Suprapubic skin (tissue), 4 donors: ENCODE measurements at regions not wholly inside any gene's neighbourhood (a gene's known extent, or its start where the extent isn't known, plus 50 kb on each side); places are given as distances from the start of the nearest gene placed in this dataset.

Source experiments
- DNase-seq, 2 donors: peaks; one replicate each; pipeline ENCODE4 v3.0.0-alpha.2; 2019; ENCODE audit warnings: low spot score in 2 of 2
- H3K27ac ChIP-seq: fragments of 200-600 bp; sonication (generic); one replicate; pipeline ENCODE4 v1.5.1; 2019
- H3K27me3 ChIP-seq: fragments of 200-600 bp; sonication (generic); one replicate; pipeline ENCODE4 v1.5.1; 2019
- H3K36me3 ChIP-seq: fragments of 200-600 bp; sonication (generic); one replicate; pipeline ENCODE4 v1.5.1; 2019
- H3K4me1 ChIP-seq: fragments of 200-600 bp; sonication (generic); one replicate; pipeline ENCODE4 v1.5.1; 2019
- H3K4me3 ChIP-seq: fragments of 200-600 bp; sonication (generic); one replicate; pipeline ENCODE4 v1.5.1; 2019; ENCODE audit warnings: mild to moderate bottlenecking
- H3K9me3 ChIP-seq: fragments of 200-600 bp; sonication (generic); one replicate; pipeline ENCODE4 v1.5.1; 2019
- EP300 ChIP-seq: sonication (generic); formaldehyde crosslinking; IDR thresholded peaks from one replicate; pipeline ENCODE4 v1.6.1; 2017; ENCODE audit warnings: antibody characterized with exemption
- POLR2A ChIP-seq, 2 donors: fragments of 450-650 bp; IDR thresholded peaks; one replicate each; pipeline ENCODE4 v1.6.1; 2017; ENCODE audit warnings: antibody characterized with exemption in 2 of 2, mild to moderate bottlenecking in 2 of 2, moderate library complexity in 2 of 2
- POLR2AphosphoS5 ChIP-seq, 3 donors: sonication (generic); formaldehyde crosslinking; IDR thresholded peaks; one replicate each; pipeline ENCODE4 v1.6.1; 2017; ENCODE audit warnings: antibody characterized with exemption in 3 of 3
- WGBS: methylation state at CpG from one replicate; pipeline ENCODE4 v1.1.5; 2018; 5-methylcytosine and 5-hydroxymethylcytosine counted together
- TF ChIP-seq, protein P1 (sequence below), 2 donors: fragments of 200-600 bp in 1 of 2; fragments of 450-650 bp in 1 of 2; sonication (generic) in 1 of 2; IDR thresholded peaks; one replicate each; pipeline ENCODE4 v1.5.1; 2016 to 2019; ENCODE audit warnings: antibody characterized with exemption in 2 of 2, mild to moderate bottlenecking in 1 of 2, moderate library complexity in 1 of 2

GRCh38 chr11:135069063-135069462 is 657.0 kb upstream of the B3GAT1 start:
- H3K9me3 ChIP-seq, result no peaks in the 10 kb centered on the region
- no peak for DNase-seq
- no peak overlapping the region for H3K27ac ChIP-seq
- peaks cover 13% of the 10 kb centered on the region for H3K27me3 ChIP-seq
- H3K4me3 ChIP-seq, result no peak overlapping the region
- TF ChIP-seq POLR2AphosphoS5 (IDR thresholded peaks at IDR 0.05) (no peak), EP300 (no peak), POLR2A (IDR thresholded peaks at IDR 0.05) (no peak)
- TF ChIP-seq, protein P1, sequence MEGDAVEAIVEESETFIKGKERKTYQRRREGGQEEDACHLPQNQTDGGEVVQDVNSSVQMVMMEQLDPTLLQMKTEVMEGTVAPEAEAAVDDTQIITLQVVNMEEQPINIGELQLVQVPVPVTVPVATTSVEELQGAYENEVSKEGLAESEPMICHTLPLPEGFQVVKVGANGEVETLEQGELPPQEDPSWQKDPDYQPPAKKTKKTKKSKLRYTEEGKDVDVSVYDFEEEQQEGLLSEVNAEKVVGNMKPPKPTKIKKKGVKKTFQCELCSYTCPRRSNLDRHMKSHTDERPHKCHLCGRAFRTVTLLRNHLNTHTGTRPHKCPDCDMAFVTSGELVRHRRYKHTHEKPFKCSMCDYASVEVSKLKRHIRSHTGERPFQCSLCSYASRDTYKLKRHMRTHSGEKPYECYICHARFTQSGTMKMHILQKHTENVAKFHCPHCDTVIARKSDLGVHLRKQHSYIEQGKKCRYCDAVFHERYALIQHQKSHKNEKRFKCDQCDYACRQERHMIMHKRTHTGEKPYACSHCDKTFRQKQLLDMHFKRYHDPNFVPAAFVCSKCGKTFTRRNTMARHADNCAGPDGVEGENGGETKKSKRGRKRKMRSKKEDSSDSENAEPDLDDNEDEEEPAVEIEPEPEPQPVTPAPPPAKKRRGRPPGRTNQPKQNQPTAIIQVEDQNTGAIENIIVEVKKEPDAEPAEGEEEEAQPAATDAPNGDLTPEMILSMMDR (IDR thresholded peaks at IDR 0.05), result no peak
- 84% methylated on average over 11 of the region's 11 CpGs for WGBS
- no peaks in the 10 kb centered on the region for H3K4me1 ChIP-seq
- H3K36me3 ChIP-seq, result no peaks in the 10 kb centered on the region

- Histone ChIP-seq H3K27ac (no peak overlapping the region), H3K36me3 (no peaks in the 10 kb centered on the region), H3K27me3 (no peaks in the 10 kb centered on the region), H3K4me1 (no peaks in the 10 kb centered on the region), H3K4me3 (no peak overlapping the region), H3K9me3 (peaks cover 17% of the 10 kb centered on the region)
- WGBS, result 67% methylated on average over 5 of the region's 5 CpGs
- DNase-seq, result no peak
- TF ChIP-seq EP300 (no peak), POLR2A (IDR thresholded peaks at IDR 0.05) (no peak), POLR2AphosphoS5 (IDR thresholded peaks at IDR 0.05) (no peak)
- TF ChIP-seq, protein P1 (IDR thresholded peaks at IDR 0.05), result no peak
Observed at GRCh38 chr11:135062994-135063393, 651.0 kb upstream of the B3GAT1 start.

DNA sequence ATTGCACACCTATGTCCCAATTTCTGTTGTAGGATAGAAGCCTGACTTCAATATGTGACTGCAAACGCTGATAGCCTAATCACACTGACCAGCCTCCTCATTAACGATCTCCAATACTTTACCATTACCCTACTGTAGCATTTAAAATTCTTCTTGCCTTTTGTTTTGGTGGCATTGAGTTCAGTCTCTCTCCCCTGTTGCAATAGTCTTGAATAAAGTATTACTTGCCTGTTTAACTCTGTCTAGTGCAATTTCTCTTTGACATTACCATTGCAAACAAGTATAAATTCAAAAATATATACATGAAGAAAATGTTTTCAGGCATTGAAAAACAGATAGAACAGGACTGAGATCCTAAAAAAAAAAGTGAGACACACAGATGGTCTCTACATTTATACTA is 649.1 kb upstream of the B3GAT1 start:
- TF ChIP-seq EP300 (no peak), POLR2A (IDR thresholded peaks at IDR 0.05) (no peak), POLR2AphosphoS5 (IDR thresholded peaks at IDR 0.05) (no peak)
- TF ChIP-seq, protein P1 (IDR thresholded peaks at IDR 0.05), result no peak
- Histone ChIP-seq H3K4me3 (no peak overlapping the region), H3K27me3 (no peaks in the 10 kb centered on the region), H3K27ac (no peak overlapping the region), H3K4me1 (no peaks in the 10 kb centered on the region), H3K36me3 (no peaks in the 10 kb centered on the region), H3K9me3 (peaks cover 17% of the 10 kb centered on the region)
- DNase-seq, result no peak
- WGBS, result 76% methylated on average over 2 of the region's 2 CpGs

DNA sequence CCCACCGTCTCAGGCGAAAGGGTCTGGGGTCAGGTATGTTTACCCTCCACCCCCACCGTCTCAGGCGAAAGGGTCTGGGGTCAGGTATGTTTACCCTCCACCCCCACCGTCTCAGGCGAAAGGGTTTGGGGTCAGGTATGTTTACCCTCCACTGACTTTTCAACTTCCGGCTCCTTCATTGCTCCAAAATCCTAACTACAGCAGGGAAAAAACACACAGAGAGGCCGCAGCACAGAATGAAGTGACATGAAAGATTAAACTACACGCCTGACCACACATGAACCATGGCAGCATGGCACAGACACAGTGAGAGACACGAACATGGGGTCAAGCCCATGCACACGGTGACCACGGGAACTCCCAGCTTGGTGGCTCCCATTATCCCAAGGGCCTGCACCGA is 634.9 kb upstream of the B3GAT1 start:
- Histone ChIP-seq H3K4me1 (no peaks in the 10 kb centered on the region), H3K4me3 (no peak overlapping the region), H3K27ac (no peak overlapping the region), H3K9me3 (no peaks in the 10 kb centered on the region), H3K27me3 (peaks cover 7% of the 10 kb centered on the region), H3K36me3 (no peaks in the 10 kb centered on the region)
- no peak for TF ChIP-seq POLR2AphosphoS5 (IDR thresholded peaks at IDR 0.05)
- TF ChIP-seq POLR2A (IDR thresholded peaks at IDR 0.05), result no peak
- TF ChIP-seq, protein P1 (IDR thresholded peaks at IDR 0.05), result no peak
- TF ChIP-seq EP300, result no peak
- 75% methylated on average over 10 of the region's 13 CpGs for WGBS
- DNase-seq, result no peak

DNA sequence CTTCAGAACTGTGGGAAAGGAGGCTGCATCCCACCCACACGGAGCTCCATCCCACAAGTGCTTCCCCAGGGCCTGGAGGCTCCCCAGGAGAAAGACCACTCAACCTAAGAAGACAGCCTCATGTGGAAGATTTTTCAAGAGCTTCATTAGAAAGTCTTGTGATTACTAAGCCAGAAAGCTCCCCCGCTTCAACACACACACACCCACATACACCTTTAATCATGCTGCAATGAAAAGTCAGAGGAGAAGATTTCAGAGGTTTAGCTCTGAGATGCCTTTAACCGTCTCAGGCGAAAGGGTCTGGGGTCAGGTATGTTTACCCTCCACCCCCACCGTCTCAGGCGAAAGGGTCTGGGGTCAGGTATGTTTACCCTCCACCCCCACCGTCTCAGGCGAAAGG is 634.5 kb upstream of the B3GAT1 start:
- no peak for DNase-seq
- Histone ChIP-seq H3K4me3 (no peak overlapping the region), H3K27me3 (peaks cover 7% of the 10 kb centered on the region), H3K4me1 (no peaks in the 10 kb centered on the region), H3K27ac (no peak overlapping the region), H3K36me3 (no peaks in the 10 kb centered on the region), H3K9me3 (no peaks in the 10 kb centered on the region)
- TF ChIP-seq EP300, result no peak
- no peak for TF ChIP-seq POLR2A (IDR thresholded peaks at IDR 0.05)
- TF ChIP-seq, protein P1 (IDR thresholded peaks at IDR 0.05), result no peak
- no peak for TF ChIP-seq POLR2AphosphoS5 (IDR thresholded peaks at IDR 0.05)
- WGBS, result 56% methylated on average over 3 of the region's 8 CpGs
